ENCODE measurements at regions not wholly inside any gene's neighbourhood (a gene's known extent, or its start where the extent isn't known, plus 50 kb on each side); places are given as distances from the start of the nearest gene placed in this dataset.
"Not testable (repeated sequence)": the region's sequence is repeated elsewhere in the genome, so short reads cannot be mapped to it uniquely, and the experiment has no call there.

GRCh38 chr2:193518041-193518817, 1323.5 kb upstream of the TMEFF2 start:
- DNase-seq: no peak

DNA sequence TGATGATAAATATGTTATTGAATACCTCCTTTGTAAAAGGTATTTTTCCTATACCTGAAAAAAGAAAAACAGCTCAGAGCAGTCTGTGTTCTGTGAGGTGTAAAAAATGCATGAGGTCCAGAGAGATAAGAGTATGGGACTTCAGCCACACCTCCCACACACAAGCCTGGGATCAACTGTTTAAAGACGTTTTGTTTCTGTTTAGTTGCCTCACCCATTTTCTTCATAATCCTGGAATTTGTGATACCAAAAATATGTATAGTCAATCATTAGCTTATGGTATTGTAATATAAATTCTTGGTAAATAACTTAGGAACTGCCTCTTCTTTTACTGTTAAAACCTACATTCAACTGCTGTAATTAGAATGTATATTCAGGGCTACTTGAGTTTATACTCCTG, 1322.9 kb upstream of the TMEFF2 start:
- no peak for DNase-seq

DNA sequence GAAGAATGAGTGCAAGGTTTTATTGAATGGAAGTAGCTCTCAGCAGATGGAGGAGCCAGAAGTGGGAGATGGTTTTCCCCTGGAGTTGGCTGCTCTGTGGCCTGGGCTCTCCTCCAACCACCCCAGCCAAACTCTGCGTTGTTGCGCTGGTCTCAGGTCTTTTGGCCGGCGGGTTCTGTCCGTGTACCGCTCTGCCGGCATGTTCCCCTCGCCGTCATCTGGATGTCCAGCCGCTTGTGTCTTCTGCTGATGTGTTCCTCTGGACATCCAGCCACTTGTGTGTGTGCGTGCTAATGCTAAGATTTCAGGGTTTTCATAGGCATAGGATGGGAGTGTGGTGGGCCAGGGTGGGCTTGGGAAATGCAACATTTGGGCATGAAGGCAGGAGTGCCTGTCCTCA, 1311.3 kb upstream of the TMEFF2 start:
- DNase-seq: no peak

DNA sequence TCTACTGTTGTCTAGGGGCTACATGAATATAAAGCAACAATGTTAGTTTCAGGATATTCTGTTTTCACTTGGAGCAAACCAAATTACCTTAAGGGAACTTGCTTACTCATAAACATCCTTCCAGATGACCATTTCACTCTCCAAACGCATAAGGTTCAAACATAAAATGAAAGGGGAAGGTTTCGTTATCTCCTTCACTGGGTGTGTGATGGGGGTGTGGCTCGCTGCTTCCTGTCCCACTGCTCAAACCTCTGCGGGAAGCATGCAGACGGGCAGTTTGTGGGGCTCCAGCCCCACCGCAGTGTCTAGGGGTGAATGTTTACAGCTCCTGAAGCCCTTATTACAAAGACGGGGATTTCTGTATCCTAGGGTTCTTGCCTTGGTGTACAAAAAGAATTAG, 1310.9 kb upstream of the TMEFF2 start:
- no peak for DNase-seq

- DNase-seq: no peak
Measured at GRCh38 chr2:193502363-193503035, 1307.8 kb upstream of the TMEFF2 start.

DNA sequence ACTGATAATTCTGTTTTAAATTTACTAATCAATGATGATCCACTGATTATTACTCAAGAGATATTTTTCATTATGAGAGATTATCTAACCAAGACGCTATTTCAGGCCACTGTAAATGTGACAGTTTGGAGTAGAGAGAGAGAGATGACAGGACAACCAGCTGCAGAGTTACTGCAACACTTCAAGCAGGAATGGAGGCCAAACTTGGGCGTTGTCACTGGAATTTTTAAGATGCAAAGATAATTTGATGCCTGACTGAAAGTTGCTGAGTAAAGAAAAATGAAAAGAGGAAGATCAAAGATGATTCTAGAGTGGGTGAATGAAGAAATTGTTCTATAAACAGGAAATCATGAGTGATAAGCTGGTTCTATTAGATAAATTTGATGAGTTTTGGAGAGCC, 1302.1 kb upstream of the TMEFF2 start:
- DNase-seq: no peak

GRCh38 chr2:193482557-193482956, 1287.8 kb upstream of the TMEFF2 start:
- DNase-seq: no peak

DNA sequence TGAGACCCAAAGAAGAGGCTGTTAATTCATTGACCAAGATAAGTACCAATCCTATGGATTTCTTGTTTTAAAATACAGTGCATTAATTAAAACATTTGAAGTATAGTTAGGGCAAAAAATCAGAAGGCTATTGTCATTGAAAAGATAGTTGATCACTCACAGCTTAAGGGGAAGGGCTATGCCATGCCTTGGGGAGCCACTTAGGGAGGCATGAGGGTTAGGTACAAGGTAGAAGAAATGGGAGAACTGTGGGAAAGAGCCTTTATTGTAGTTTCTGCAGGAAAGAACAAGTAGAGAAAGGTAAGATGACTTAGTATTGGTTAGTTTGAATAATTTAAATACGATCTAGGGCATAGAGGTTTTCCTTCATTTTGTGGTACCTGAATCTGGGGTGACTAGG, 1285.5 kb upstream of the TMEFF2 start:
- DNase-seq: no peak

GRCh38 chr2:193476171-193476800, 1281.6 kb upstream of the TMEFF2 start:
- DNase-seq: no peak

GRCh38 chr2:193475038-193475437, 1280.3 kb upstream of the TMEFF2 start:
- no peak for DNase-seq

- DNase-seq: no peak
Measured at GRCh38 chr2:193469251-193469650, 1274.5 kb upstream of the TMEFF2 start.

DNA sequence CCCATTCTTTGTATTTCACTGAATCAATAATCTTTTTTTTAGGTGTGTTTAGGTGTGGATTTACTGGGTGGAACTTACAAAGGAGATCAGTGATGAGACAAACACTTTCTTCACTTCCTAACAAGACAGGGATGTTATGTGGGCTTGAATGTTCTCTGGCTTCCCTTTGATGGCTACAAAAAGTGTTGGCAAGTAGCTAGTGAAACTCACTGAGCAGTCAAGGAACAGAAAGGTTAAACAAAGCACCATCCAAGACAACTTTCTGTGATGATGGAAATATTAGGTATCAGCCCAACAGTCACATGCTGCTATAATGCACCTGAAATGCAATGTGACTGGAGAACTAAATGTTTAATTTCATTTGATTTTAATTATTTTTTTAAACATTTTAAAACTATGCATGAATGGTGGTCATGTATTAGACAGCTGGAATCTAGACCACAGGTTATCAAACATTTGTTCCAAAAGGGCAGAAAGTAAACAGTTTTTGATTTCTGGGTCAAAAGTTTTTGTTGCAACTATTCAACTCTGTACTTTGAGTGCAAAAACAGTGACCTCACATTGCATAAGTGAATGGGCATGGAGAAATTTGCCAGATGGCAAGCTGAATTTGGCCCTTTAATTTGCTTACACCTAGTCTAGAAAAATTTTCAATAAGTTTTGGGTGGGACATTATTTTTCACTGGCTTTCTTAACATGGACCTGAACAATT, 1272.7 kb upstream of the TMEFF2 start:
- no peak for DNase-seq

GRCh38 chr2:193463011-193463410, 1268.3 kb upstream of the TMEFF2 start:
- no peak for DNase-seq

- no peak for DNase-seq
Measured at GRCh38 chr2:193462411-193462810, 1267.7 kb upstream of the TMEFF2 start.

DNA sequence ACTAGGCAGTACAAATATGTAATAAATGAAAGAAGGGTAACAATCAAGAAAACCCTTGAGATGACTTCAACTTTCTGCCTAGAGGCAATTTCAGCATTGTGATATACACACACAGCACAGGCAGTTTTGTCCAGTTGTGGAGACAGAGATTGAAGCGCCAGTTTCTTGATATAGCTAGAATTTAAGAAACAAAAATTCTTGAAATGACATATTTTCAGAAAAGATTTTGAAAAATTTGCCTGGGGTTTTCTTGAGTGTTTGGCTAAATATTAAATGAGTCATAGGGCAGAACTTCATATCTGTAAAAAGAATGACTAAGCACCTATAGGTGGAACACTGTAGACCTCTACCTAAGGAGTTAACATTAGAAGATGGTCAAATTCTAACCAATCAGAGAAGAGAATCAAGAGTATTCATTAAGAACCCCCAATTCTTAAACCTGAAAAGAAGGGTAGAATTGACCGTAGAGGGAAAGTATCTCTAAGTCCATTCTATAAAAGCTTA, 1266.8 kb upstream of the TMEFF2 start:
- no peak for DNase-seq

GRCh38 chr2:193446967-193447366, 1252.2 kb upstream of the TMEFF2 start:
- DNase-seq: no peak

DNA sequence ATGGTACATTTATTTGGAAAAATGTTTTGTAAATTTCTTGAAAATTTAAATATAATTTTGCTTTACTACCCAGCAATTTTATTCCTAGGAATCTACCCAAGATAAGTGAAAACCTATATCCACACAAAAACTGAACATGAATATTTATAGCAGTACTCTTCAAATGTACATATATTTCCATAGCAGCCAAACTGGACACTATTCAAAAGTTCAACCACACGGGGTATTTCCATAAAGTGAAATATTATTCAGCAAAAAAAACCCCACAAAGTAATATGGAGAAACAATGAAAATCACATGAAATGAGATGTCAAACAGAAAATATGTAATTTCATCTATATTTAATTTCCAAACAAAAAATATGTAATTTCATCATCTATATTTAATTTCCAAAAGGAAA, 1247.6 kb upstream of the TMEFF2 start:
- no peak for DNase-seq

DNA sequence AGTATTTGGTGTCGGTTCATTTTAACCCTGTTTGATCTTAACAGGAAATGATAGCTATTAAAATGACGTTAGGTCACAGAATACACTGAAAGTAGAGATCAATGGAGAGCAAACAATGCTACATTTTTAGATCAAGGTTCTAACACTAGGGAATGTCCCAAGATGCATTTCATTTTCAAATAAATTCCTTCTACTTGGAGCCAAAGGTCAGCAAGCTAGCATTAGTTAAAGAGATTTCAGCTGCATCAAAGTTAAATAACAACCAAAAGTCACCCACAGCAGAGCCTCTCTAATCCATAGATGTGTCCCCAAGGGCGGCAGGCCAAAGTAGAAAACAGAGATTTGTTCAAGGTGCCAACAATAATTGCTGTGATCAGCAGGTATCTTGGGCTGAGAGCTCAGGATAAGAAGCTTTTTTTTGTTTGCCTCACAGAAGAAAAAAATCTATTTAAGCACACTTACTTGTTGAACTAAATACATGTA, 1233.6 kb upstream of the TMEFF2 start:
- no peak for DNase-seq

DNA sequence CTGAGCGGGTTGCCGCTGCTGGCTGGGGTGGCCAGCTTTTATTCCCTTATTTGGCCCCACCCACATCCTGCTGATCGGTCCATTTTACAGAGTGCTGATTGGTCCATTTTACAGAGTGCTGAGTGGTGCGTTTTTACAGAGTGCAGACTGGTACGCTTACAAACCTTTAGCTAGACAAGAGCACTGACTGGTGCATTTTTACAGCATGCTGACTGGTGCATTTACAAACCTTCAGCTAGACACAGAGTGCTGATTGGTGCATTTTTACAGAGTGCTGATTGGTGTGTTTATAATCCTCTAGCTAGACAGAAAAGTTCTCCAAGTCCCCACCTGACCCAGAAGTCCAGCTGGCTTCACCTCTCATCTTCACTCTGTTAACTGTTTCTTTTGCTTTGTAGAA, 1217.6 kb upstream of the TMEFF2 start:
- DNase-seq: not testable (repeated sequence)

DNA sequence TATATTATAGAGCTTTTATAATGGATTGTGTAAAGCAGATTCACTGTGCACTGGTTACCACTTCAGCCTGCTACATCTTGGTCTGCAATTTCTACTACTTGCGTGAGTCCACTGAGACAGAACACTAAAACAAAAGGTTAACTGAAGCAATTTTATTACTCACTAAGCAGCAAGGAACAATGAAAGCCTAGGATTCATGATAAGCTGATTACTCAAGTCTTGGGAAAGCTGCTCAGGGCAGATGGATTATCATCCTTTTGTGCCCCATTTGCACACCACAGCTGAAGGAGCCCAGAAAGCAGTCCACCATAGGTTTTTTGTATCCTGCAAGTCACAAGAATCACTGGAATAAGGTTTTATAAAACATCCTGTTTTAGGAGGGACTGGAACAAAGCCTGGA, 1215.2 kb upstream of the TMEFF2 start:
- DNase-seq: no peak

DNA sequence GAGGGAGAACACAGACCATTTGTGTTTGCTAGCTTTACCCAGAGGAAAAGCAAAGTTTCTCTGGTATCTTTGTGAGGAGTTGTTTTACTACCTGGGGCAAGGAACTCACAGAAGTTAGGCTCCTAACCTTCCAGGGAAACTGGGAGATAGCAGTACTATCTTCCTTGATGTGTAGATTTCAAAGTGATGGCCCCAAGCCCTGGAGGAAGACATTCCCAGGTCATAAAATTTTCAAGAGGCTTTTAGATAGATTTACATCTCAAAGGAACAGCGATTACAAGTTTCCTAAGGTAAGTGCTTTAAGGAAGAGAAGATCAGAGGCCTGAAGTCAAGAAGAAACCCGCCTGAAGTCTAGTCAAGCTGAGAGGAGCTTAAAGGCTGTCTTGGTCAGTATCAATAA, 1187.8 kb upstream of the TMEFF2 start:
- DNase-seq: no peak

- no peak for DNase-seq
Measured at GRCh38 chr2:193377789-193378188, 1183.1 kb upstream of the TMEFF2 start.

- DNase-seq: no peak
Measured at GRCh38 chr2:193373120-193373519, 1178.4 kb upstream of the TMEFF2 start.

All from CD4-positive, alpha-beta T cell treated with Interleukin-6 for 4 hours (primary cell).